ENCODE measurements at regions not wholly inside any gene's neighbourhood (a gene's known extent, or its start where the extent isn't known, plus 50 kb on each side); places are given as distances from the start of the nearest gene placed in this dataset.

- DNase-seq: no peak
These were observed 68.2 kb downstream of the MFAP3 start for GRCh38 chr5:154107010-154107409.

DNA sequence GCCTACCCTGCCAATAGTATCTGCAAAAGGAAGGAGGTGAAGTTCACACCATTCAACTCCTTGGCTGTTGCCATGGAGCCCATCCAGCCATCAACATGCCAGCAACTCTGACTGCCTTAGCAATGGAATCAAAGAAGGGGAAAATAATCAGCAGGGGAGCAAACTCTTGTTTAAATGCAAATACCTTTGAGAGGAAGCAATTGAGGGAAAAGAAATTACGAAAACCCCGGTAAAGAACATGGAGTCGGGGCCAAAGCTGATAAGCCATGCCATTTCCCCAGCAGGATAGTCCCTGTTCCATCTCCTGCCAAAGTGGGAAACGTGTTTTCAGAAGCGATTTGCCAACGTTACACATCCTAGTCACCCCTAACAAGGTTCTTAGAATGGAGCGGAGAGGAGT lies 69.0 kb downstream of the MFAP3 start:
- DNase-seq: no peak

- no peak for DNase-seq
These were observed 70.8 kb downstream of the MFAP3 start for GRCh38 chr5:154109416-154110106.

DNA sequence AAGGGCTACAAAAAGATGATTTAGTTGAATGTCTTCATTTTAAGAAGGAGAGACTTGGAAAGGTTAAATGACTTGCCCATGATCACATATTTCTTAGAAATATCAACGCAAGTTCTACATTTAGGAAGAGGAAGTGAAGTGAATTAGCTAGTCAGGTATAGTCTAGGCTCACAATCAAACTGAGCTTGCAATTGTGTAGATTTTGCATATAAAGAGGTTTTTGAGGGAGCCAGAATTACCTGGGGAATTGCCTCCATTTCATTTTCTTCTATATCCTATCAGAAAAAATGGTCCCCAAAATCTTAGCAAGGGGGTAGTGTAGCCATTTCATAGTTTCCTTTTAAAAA lies 71.3 kb downstream of the MFAP3 start:
- DNase-seq: no peak

GRCh38 chr5:154110716-154111115 lies 71.9 kb downstream of the MFAP3 start:
- DNase-seq: no peak

DNA sequence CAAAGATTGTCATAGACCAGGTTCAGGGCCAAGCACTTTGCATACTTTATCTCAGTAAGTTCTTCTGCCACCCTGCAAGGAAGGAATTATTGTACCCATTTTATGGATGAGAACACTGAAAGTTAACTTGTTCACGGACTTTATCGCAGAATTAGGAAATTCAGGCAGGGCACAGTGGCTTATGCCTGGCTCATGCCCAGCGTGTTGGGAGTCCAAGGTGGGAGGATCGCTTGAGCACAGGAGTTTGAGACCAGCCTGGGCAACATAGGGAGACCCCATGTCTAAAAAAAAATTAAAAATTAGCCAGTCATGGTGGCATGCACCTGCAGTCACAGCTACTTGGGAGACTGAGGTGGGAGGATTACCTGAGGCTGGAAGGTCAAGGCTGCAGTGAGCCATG lies 72.4 kb downstream of the MFAP3 start:
- DNase-seq: no peak

- DNase-seq: no peak
These were observed 73.5 kb downstream of the MFAP3 start for GRCh38 chr5:154112255-154112654.

- DNase-seq: no peak
These were observed 75.2 kb upstream of the GALNT10 start for GRCh38 chr5:154115291-154115690.

DNA sequence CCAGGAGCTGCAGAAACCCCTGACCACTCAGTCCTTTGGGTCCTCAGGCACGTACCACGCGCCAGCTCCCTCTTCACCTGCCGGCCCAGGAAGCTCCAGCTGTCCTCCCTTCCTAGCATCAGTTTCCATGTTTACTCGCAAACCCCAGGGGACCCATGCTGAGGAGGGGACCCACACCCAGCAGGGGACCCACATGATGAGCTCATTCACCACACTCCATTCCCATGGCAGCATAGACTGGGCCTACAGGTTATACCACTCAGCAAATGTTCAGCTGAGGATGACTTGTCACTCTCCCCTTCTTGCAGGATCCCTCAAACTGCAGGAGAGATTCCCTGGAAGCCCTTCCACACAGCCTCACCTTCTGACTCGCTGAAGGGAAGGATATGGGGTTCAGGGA lies 73.5 kb upstream of the GALNT10 start:
- peak; percentile 50 for DNase-seq

DNA sequence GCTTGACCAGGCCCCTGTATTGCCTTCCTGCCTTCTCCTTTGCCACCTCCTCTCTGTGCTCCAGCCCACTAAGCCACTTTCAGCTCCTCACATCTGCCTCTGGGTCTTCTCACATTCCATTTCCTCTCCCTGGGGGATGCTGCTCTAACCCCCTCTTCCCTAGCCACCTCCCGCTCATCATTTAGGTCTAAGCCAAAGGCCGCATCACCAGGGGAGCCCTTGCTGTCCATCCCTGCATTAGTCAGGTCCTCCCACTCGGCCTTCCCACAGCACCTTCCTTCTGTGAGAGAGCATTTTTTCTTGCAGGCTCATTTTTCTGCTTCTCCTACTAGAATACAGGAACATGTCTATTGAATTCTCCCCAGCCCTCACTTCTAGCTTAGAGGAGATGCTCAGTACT lies 72.6 kb upstream of the GALNT10 start:
- no peak for DNase-seq

- DNase-seq: no peak
These were observed 72.1 kb upstream of the GALNT10 start for GRCh38 chr5:154118385-154118784.

DNA sequence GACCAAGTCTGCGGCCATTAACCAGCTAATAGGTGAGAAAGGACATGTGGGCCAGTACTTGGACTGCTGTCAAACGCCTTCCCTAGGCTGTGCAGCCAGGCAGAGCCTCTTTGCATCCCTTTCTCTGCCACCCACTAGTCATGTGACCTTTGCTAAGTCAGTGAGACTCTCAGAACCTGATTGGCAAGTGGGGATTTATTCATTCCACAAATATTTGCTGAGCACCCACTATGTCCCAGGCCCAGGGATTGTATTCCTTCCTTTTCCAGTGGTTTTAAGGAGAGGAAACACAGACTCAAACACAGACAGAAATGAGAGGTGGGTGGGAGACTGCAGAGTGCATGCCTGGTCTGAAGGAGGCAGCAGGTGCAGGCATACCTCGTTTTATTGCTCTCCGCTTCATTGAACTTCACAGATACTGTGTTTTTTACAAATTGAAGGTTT lies 71.6 kb upstream of the GALNT10 start:
- DNase-seq: no peak

- no peak for DNase-seq
These were observed 61.5 kb upstream of the GALNT10 start for GRCh38 chr5:154129013-154129412.

DNA sequence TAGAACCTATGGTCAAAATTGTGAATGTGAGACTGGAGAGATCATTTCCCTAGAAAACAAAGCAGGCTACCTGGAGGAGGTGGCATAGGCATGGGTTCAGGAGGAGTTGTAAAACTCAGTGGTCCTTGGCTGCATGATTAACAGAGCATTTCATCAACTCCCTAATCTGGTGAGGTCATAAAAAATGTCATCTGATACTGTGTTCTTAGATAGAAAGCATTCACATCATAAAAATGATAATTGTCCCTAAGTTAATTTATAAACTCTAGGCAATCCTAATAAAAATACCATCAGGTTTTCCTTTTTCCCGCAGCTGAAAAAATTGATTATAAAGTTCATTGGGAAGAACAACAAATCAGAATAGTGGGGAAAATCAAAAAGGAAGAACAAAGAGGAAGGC lies 60.6 kb upstream of the GALNT10 start:
- DNase-seq: no peak

DNA sequence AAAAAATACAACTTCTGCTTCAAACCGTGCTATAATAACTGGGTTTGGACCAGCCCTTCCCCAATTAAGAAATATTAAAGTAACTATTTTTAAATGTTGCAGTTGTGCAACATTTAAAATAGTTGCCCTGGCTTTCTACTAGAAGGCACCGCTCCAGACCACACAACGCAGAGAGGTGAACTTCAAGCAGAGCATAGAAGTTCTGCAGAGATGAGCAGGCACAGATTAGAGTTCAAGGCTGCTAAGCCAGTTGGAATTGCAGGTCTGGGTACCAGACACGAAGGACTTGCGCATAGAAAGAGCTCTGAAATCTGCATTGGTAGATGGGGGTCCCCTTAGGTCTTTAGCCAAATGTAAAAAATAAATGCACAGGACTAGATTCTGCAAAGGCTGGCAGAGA lies 58.7 kb upstream of the GALNT10 start:
- DNase-seq: no peak

DNA sequence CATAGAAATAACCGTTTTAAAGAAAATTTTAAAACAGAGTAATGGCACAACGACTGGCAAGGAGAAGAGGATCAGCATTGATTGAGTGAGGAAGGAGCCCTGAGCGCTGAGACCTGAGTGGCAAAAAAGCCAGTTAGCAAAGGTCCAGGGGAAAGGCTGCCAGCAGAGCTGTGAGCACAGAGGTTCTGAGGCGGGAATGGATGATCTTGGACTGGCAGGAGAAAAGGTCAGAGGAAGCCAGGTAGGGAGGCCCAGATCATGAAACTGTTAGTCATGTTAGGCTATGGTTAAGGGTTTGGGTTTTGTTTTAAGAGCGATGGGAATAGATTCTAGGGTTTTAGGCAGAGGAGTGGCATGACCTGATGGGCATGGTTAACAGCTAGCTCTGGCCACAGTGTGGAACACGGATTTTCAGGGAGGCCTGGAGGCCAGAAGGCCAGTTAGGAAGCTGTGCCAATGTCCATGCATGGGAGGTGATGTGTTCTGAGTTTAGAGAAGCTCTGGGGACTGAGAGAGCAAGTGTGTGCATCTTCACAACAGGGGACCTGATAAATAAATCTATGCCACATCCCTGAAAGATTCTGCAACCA lies 57.7 kb upstream of the GALNT10 start:
- DNase-seq: no peak

DNA sequence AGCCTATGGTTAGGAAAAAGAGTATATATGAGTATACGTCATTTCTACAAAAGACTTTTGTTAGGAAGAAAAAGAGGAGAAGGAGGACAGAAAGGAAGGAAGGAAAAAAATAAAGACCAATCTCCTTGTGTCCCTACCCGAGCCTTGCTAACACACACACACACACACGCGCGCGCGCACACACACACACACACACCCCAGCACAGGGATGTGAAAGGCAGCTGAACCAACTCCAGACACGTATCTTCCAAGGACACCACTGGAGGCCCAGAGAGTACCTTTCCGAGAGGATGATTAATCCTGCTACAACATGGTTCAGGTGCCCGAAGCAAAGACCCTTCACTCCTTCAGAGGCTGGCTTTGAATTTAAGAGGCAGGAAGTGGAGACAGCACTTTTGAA lies 56.9 kb upstream of the GALNT10 start:
- DNase-seq: no peak

- no peak for DNase-seq
These were observed 56.0 kb upstream of the GALNT10 start for GRCh38 chr5:154134499-154134898.

GRCh38 chr5:154135125-154135817 lies 55.3 kb upstream of the GALNT10 start:
- no peak for DNase-seq

- DNase-seq: no peak
These were observed 54.4 kb upstream of the GALNT10 start for GRCh38 chr5:154136141-154136540.

GRCh38 chr5:154138701-154139100 lies 51.8 kb upstream of the GALNT10 start:
- DNase-seq: no peak

DNA sequence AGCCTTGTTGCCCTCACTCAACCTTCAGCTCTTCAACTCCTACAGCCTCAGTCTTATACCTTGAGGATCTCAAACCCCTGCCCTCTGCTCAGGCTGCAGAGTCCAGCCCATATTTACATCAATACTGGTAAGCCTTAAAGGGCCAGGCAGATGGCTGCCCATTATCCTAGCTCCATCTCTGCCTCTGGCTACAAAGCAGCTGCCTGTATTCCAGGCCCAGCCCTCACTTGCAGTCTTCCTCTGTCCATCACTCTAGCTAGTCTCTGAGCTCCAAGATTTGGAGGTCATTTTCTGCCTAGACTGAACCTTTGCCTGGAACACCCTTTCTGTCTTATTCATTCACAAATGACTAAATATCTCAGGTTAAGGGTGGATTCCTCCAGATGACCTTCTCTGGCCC lies 50.2 kb upstream of the GALNT10 start:
- DNase-seq: no peak
